HCT116 (cell line): ENCODE measurements at regions not wholly inside any gene's neighbourhood (a gene's known extent, or its start where the extent isn't known, plus 50 kb on each side); places are given as distances from the start of the nearest gene placed in this dataset.

Experiments
- EGR1 ChIP-seq: IDR thresholded peaks from 2 replicates; pipeline ENCODE4 v1.6.1; 2012; ENCODE audit warnings: low read depth
- POLR2A ChIP-seq: IDR thresholded peaks from 2 replicates; pipeline ENCODE4 v1.7.0; 2011; ENCODE audit warnings: borderline replicate concordance; ENCODE audit not compliant: insufficient read depth, insufficient read length; ENCODE audit errors: extremely low read depth
- RAD21 ChIP-seq: IDR thresholded peaks from 2 replicates; pipeline ENCODE4 v1.6.1; 2012; ENCODE audit warnings: low read depth, mild to moderate bottlenecking
- TF ChIP-seq, protein P1 (sequence below), 3 experiments: fragments of 200-600 bp in 1 of 3; sonication (generic) in 1 of 3; IDR thresholded peaks in 2 of 3; conservative IDR thresholded peaks in 1 of 3; 2 replicates each; pipeline ENCODE4 v1.5.1; 2012 to 2017; ENCODE audit warnings: low read depth in 2 of 3, low read length in 2 of 3, antibody characterized with exemption in 1 of 3, borderline replicate concordance in 1 of 3, control low read depth in 1 of 3, mild to moderate bottlenecking in 1 of 3, mixed read lengths in 1 of 3, mixed run types in 1 of 3, moderate library complexity in 1 of 3; ENCODE audit not compliant: insufficient read depth in 1 of 3

- TF ChIP-seq, protein P1, sequence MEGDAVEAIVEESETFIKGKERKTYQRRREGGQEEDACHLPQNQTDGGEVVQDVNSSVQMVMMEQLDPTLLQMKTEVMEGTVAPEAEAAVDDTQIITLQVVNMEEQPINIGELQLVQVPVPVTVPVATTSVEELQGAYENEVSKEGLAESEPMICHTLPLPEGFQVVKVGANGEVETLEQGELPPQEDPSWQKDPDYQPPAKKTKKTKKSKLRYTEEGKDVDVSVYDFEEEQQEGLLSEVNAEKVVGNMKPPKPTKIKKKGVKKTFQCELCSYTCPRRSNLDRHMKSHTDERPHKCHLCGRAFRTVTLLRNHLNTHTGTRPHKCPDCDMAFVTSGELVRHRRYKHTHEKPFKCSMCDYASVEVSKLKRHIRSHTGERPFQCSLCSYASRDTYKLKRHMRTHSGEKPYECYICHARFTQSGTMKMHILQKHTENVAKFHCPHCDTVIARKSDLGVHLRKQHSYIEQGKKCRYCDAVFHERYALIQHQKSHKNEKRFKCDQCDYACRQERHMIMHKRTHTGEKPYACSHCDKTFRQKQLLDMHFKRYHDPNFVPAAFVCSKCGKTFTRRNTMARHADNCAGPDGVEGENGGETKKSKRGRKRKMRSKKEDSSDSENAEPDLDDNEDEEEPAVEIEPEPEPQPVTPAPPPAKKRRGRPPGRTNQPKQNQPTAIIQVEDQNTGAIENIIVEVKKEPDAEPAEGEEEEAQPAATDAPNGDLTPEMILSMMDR (IDR thresholded peaks at IDR 0.05 in 2 of 3, conservative IDR thresholded peaks at IDR 0.05 in 1 of 3; ENCODE audit: borderline replicate concordance in 1 of 3, insufficient read depth in 1 of 3, low read depth in 2 of 3, low read length in 2 of 3) = no peak
- TF ChIP-seq POLR2A (no peak), EGR1 (no peak), RAD21 (no peak)
Measured at GRCh38 chrX:149213264-149213663, 291.8 kb downstream of the IDS start.
